ENCODE measurements at regions not wholly inside any gene's neighbourhood (a gene's known extent, or its start where the extent isn't known, plus 50 kb on each side); places are given as distances from the start of the nearest gene placed in this dataset.

- DNase-seq, result no peak
Measured at GRCh38 chr6:14255916-14256315, 138.3 kb downstream of the CD83 start.

GRCh38 chr6:14258117-14258516 lies 140.5 kb downstream of the CD83 start:
- no peak for DNase-seq

GRCh38 chr6:14258695-14259593 lies 141.4 kb downstream of the CD83 start:
- no peak for DNase-seq

DNA sequence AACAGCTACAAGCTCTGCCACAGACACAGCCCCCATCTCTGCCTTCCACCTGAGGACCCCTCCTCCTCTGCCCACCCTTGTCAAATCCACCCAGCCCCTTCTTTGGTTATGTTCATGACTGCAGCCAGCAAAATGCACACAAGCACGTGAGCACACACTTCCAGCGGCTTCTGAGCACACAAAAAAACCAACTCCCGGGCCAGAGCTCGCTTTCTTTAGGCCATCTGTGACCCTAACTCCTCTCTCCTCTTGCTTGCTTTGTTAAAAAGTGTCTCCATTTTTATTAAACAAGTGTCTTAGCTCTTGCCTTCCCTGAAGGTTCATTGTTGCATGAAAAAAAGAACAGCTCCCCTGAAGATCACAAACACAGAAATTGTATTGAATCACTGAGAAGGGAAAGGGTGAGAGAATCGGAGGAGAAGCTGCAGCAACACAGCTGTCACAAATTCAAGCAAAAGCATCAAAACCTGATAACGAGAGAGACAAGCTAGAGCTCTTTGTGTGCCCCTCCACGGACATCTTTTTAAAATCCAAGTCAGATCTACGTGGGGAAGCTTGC lies 142.1 kb downstream of the CD83 start:
- no peak for DNase-seq

DNA sequence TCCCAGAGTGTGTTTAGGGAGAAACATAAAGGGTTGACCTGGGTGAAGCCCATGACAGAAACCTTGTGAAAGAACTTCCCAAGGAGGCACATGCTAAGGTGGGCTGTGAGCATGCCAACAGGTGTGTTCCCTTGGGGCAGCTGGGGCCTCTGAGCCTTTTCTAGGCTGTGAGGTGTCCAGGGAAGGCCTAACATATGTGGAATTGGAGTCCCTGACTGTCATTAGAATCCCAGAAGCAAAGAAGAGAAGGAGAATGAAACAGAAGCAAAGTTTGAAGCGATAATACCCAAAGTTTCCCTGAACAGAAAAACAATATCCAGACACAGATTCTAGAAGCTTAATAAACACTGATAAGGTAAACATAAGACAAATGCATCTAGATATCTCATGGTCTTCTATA lies 143.3 kb downstream of the CD83 start:
- DNase-seq, result no peak

GRCh38 chr6:14263881-14264424 lies 146.4 kb downstream of the CD83 start:
- DNase-seq, result no peak

DNA sequence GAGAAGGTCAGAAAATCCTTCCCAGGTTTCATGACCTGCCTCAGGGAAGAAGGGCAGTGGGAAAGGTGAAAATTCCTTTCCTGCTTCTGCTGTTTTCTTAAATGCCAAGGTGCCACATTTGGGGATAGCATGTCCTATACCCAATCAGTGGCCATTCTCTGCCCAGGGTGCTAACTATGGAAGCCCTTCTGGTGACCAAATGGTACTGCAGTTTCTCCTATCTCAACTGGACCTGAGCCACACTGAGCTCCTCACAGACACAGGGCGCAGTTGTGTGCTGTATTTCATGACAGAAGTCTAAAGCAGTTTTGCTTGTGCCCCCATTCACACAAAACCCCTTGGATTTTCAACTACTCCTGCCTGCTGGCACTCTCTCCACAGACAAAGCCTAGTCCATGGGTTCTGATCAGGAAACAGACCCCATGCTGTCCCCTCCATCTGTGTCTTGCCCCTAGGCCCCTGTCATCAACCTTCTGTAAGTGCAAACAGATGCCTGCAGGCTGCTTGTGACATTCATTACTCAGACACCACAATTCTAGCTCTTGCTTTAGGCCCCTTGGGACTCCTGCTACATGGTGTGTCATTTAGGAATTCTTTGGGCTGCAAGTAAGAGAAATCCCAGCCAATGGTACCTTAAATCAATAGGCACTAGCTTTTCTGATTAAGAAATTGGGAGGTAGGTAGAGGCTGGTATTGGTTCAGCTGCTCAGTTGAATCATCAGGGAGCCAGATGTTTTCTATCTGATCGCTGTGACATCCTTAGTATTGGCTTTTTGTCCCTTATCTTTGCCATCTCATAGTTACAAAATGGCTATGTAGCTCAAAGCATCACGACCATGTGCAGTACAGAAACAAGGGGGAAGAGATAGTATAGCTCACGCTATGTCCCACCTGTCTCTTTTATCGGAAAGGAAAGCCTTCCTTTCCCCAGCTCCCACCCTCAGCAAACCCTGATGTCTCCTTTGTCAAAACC lies 147.8 kb downstream of the CD83 start:
- DNase-seq, result no peak

GRCh38 chr6:14266266-14266665 lies 148.7 kb downstream of the CD83 start:
- no peak for DNase-seq

DNA sequence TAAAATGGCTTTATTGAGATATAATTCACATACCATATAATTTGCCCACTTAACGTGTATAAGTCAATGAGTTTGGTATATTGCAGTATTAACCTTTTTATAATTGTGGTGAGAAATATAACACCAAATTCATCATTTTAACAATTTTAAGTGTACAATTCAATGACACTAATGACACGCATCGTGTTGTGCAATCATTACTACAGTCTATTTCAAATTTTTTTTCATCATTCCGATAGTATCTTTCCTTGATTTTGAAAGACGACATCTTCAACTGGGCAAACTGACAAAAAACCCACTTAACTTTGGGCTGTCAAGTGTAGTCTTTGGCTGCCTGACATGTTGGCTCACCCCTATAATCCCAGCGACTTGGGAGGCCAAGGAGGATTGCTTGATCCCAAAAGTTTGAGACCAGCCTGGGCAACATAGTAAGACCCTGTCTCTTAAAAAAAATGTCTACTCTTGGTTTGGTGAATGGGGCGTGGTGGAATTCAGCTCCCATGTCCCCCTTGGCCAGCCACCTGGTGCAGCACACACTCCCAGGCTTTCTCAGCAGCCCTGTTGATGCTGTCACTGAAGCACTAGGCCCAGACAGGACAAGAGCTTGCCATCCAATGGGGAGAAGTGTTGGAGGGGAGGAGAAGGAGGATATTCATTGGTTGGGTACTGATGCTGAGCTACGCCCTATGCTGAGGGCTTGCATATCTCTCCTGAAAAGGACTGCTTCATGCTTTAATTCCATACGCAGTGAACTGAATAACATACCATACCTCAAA lies 150.5 kb downstream of the CD83 start:
- DNase-seq, result no peak

GRCh38 chr6:14269436-14269835 lies 151.9 kb downstream of the CD83 start:
- no peak for DNase-seq

- no peak for DNase-seq
Measured at GRCh38 chr6:14270142-14270893, 152.7 kb downstream of the CD83 start.

- DNase-seq, result peak; percentile 72
Measured at GRCh38 chr6:14270925-14271788, 153.6 kb downstream of the CD83 start.

DNA sequence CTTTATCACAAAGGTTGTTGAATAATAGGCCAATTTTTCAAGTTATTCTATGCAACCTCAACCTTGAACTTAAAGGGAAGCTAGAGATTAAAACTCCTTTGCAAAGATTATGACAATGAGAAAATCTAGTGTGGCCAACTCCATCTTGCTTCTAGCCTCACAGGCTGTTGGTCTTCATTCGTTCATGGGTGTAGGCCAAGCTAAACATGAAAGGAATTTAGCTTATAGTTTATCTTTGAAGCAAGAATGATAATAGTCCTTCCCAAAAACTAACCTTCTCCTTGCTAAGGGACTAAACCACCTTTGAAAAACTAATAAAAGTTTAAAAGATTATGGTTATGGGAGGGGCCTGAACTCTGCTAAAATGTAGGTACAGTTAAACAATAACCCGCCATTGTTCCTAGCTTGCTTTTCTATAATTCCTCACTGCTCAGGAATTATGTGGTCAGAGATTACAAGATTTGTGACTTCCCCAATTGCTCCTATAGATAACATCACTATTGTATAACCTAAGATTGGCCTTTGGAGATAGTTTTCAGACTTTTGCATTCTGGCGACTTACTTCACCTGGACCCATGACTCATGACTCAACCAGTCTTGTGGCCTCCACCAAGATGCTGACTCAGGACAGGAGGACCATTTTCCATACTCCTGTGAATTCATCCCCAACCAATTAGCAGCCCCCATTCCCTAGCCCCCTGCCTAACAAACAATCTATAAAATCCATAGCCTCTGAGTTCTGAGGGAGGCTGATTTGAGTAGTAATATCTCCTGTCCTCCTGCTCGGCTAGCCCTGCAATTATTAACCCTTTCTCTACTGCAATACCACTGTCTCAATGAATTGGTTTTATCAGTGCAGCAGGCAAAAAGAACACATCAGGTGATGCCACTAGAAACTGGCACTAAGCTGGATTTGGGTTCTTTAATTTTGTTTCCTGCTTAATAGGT lies 154.5 kb downstream of the CD83 start:
- no peak for DNase-seq

DNA sequence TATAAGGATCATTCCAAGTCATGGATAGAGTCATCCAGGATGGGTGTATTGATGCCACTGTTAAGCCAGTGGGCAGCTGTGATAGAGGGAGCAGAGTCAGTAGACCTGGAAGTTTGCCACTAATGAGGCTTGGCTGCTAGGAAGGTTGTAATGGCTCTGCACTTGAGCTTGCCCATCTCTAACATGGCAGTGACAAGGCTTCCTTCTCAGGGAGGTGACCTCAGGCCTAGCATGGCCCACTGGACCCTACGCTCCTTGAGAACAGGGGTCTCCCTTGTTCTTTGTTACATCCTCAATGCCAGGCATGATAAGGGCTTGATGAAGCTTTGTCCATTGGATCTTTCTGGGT lies 155.1 kb downstream of the CD83 start:
- no peak for DNase-seq

DNA sequence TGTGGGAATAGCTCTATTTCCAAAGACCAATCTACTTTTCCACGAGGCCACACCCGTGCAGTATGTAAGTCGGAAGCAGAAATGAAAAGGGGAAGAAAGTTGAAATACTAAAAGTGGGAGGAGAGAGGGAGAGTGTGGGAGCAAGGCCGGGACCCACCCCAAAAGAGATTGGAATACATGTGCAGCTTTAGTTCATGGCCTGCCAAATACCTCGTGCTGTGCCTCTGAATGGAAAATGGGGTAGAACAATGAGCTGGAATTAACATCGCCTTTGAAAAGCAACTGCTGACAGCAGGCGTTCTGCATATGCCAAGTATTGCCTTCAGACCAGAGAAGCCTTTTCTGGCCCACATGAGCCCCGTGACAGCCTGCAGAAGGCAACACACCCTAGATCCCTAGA lies 155.6 kb downstream of the CD83 start:
- DNase-seq, result no peak

- DNase-seq, result no peak
Measured at GRCh38 chr6:14274016-14274415, 156.4 kb downstream of the CD83 start.

- DNase-seq, result no peak
Measured at GRCh38 chr6:14274546-14275492, 157.2 kb downstream of the CD83 start.

DNA sequence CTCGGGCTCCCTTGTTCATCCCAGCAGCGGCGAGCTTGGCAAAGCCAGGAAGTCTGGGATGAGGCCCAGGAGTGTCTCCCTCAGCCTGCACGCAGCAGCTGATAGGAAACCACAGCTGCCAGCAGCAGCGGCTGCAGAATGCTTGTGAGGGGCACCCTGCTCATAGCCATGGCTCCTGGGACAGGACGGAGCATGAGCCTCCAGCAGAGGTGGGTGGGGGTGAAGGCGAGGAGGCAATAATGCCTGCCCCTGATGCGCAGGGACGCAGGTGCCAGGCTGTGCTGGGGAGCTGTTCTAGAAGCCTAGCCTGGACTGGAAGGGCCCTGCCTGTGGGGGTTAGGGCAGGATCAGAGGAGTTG lies 157.9 kb downstream of the CD83 start:
- DNase-seq, result no peak

All from CD4-positive, alpha-beta T cell treated with Interleukin-15 for 1 hour (primary cell).